Vagina (tissue), 2 donors: ENCODE measurements at regions not wholly inside any gene's neighbourhood (a gene's known extent, or its start where the extent isn't known, plus 50 kb on each side); places are given as distances from the start of the nearest gene placed in this dataset.

Experiments used
- DNase-seq, 2 donors: peaks; one replicate each; pipeline ENCODE4 v3.0.0-alpha.2; 2017; ENCODE audit errors: extremely low spot score in 2 of 2
- H3K27ac ChIP-seq: fragments of 200-600 bp; sonication (generic); one replicate; pipeline ENCODE4 v1.5.1; 2019
- H3K27me3 ChIP-seq: fragments of 200-600 bp; sonication (generic); one replicate; pipeline ENCODE4 v1.5.1; 2019
- H3K36me3 ChIP-seq, 2 donors: fragments of 200-600 bp; sonication (generic); one replicate each; pipeline ENCODE4 v1.5.1; 2017 to 2019
- H3K4me1 ChIP-seq: fragments of 200-600 bp; sonication (generic); one replicate; pipeline ENCODE4 v1.5.1; 2019
- H3K4me3 ChIP-seq, 2 donors: fragments of 200-600 bp; sonication (generic); 1 replicate in 1 of 2; 2 replicates in 1 of 2; pipeline ENCODE4 v1.5.1; 2016 to 2019
- H3K9me3 ChIP-seq: fragments of 200-600 bp; sonication (generic); one replicate; pipeline ENCODE4 v1.5.1; 2019
- POLR2A ChIP-seq, 2 donors: fragments of 450-650 bp; IDR thresholded peaks; one replicate each; pipeline ENCODE4 v1.6.1; 2017; ENCODE audit warnings: antibody characterized with exemption in 2 of 2, mild to moderate bottlenecking in 2 of 2, moderate library complexity in 2 of 2
- POLR2AphosphoS5 ChIP-seq, 2 donors: sonication (generic); formaldehyde crosslinking; IDR thresholded peaks; one replicate each; pipeline ENCODE4 v1.9.0; 2017; ENCODE audit warnings: antibody characterized with exemption in 2 of 2, mild to moderate bottlenecking in 2 of 2, low read depth in 1 of 2; ENCODE audit not compliant: insufficient read depth in 1 of 2
- intact Hi-C: fragments of 100-400 bp; cut with DNase I; formaldehyde crosslinking; loops from one replicate; pipeline ENCODE4 v1.15.1; 2023
- TF ChIP-seq, protein P1 (sequence below), 3 experiments: fragments of 450-650 bp in 2 of 3; fragments of 200-600 bp in 1 of 3; sonication (generic) in 1 of 3; IDR thresholded peaks; one replicate each; pipeline ENCODE4 v1.5.1; 2017 to 2019; ENCODE audit warnings: antibody characterized with exemption in 3 of 3, mild to moderate bottlenecking in 2 of 3, moderate library complexity in 2 of 3

DNA sequence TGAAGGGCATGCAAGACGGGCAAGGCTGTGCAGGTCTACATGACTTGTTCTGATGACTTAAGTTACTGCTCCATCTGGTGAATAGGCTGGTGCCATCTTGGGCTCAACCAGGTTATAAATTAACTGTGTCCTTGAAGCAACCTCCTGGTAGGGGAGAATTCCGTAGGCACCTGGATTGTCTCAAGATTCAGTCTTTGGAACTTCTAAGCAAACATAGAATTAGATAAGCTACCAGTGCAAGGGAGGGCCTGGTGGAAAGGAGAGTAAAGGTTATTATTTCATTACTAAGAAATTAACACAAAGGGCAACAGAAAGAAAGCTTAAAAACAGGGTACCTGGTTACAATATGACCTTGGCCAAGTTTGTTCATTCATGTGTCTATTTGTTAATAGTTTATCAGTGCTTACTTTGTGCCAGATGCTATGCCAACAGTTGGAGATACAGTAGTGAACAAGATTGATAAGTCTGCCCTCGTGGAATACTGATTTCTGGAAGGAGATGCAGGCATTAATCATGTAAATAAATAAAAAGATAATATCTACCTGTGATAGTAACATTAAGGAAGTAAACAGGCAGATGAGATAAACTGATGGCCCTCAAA, 107.0 kb upstream of the PALS2 start:
- Histone ChIP-seq H3K36me3 (no peaks in the 10 kb centered on the region), H3K27me3 (no peaks in the 10 kb centered on the region), H3K9me3 (no peaks in the 10 kb centered on the region), H3K4me1 (no peaks in the 10 kb centered on the region), H3K27ac (no peak overlapping the region), H3K4me3 (no peak overlapping the region)
- no peak for DNase-seq
- intact Hi-C loops, result no loop called here
- TF ChIP-seq POLR2AphosphoS5 (IDR thresholded peaks at IDR 0.05; ENCODE audit: insufficient read depth in 1 of 2, low read depth in 1 of 2), result no peak
- TF ChIP-seq, protein P1, sequence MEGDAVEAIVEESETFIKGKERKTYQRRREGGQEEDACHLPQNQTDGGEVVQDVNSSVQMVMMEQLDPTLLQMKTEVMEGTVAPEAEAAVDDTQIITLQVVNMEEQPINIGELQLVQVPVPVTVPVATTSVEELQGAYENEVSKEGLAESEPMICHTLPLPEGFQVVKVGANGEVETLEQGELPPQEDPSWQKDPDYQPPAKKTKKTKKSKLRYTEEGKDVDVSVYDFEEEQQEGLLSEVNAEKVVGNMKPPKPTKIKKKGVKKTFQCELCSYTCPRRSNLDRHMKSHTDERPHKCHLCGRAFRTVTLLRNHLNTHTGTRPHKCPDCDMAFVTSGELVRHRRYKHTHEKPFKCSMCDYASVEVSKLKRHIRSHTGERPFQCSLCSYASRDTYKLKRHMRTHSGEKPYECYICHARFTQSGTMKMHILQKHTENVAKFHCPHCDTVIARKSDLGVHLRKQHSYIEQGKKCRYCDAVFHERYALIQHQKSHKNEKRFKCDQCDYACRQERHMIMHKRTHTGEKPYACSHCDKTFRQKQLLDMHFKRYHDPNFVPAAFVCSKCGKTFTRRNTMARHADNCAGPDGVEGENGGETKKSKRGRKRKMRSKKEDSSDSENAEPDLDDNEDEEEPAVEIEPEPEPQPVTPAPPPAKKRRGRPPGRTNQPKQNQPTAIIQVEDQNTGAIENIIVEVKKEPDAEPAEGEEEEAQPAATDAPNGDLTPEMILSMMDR (IDR thresholded peaks at IDR 0.05), result no peak
- no peak for TF ChIP-seq POLR2A (IDR thresholded peaks at IDR 0.05)

DNA sequence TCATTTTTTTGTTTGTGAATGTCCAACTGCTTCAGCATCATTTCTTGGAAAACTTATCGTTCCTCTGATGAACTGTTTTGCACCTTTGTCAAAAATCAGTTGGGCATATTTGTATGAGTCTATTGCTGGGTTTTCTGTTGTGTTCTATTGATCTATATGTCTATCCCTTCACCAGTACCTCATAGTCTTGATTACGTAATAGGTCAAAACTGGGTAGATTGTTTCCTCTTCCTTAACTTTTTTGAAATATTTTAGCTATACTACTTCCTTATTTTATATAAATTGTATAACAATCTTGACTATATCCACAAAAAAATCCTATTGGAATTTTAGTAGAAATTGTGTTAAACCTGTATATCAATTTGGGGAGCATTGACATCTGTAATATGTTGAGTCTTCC, 104.1 kb upstream of the PALS2 start:
- intact Hi-C loops, result no loop called here

DNA sequence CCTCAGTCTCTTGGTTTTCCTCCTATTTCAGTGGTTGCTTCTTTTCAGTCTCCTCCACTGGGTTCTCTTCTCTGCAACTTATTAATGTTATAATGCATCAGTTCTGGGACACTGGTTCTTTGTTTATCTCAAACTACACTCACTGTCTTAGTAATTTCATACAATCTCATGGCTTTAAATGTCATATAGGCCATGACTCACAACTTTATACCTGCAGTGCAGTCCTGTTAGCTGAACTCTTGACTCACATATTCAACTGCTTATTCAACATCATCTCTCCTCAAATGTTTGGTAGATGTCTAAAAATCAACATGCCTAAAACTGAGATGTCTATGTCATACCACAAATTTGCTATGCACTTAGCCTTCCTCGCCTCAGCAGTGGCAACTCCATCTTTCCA, 101.2 kb upstream of the PALS2 start:
- Histone ChIP-seq H3K9me3 (no peaks in the 10 kb centered on the region), H3K36me3 (no peaks in the 10 kb centered on the region), H3K27ac (no peak overlapping the region), H3K4me3 (no peak overlapping the region), H3K27me3 (no peaks in the 10 kb centered on the region), H3K4me1 (peaks cover under 1% of the 10 kb centered on the region)
- no peak for TF ChIP-seq POLR2A (IDR thresholded peaks at IDR 0.05)
- TF ChIP-seq POLR2AphosphoS5 (IDR thresholded peaks at IDR 0.05; ENCODE audit: insufficient read depth in 1 of 2, low read depth in 1 of 2), result no peak
- TF ChIP-seq, protein P1 (IDR thresholded peaks at IDR 0.05), result no peak
- intact Hi-C loops, result no loop called here
- DNase-seq, result no peak

More for the DNA sequence above, 104.1 kb upstream of the PALS2 start:
- Histone ChIP-seq H3K4me3 (no peak overlapping the region), H3K9me3 (no peaks in the 10 kb centered on the region), H3K36me3 (no peaks in the 10 kb centered on the region), H3K27ac (no peak overlapping the region), H3K4me1 (no peaks in the 10 kb centered on the region), H3K27me3 (no peaks in the 10 kb centered on the region)
- TF ChIP-seq POLR2AphosphoS5 (IDR thresholded peaks at IDR 0.05; ENCODE audit: insufficient read depth in 1 of 2, low read depth in 1 of 2) (no peak), POLR2A (IDR thresholded peaks at IDR 0.05) (no peak)
- TF ChIP-seq, protein P1 (IDR thresholded peaks at IDR 0.05), result no peak
- DNase-seq, result no peak

DNA sequence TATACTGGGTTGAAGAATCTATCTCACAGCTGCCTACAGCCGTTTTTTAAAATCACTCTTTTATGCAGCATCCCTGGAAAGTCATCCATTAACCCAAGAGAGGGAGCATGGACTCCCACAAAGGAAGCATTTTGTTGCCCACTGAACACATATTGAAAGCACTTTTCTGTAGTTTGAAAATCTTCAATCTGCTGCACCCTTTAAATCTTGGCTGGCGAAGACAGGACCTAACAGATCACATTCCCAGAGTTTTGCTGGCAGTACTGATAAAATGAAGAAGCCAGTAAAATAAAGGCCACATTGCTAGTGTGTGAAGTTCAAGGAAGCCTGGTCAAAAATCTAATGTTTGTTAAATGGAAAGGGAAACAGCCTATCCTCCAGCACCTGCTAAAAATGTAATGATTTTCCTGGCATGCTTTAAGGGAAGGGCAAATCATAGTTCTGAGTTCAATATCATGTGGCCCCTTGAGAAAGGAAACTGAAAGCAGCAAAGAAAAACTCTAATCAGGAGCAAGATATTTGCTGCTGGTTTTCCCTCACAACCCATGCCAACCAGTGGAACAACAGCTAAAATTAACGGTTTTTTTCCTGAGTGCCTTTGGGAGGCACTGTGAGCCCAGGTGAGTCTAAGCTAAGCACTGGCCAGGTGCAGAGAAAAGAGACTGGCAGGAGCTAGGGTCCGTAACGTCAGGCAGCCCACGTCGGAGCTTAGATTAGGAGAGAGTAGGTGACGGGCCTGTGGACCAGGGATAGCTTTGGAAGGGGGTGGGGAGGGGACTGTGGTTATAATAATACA, 97.9 kb upstream of the PALS2 start:
- Histone ChIP-seq H3K4me3 (no peak overlapping the region), H3K27me3 (no peaks in the 10 kb centered on the region), H3K27ac (no peak overlapping the region), H3K4me1 (peaks cover 6% of the 10 kb centered on the region), H3K9me3 (no peaks in the 10 kb centered on the region), H3K36me3 (no peaks in the 10 kb centered on the region)
- intact Hi-C loops, result no loop called here
- no peak for DNase-seq
- TF ChIP-seq, protein P1 (IDR thresholded peaks at IDR 0.05), result no peak
- TF ChIP-seq POLR2AphosphoS5 (IDR thresholded peaks at IDR 0.05; ENCODE audit: insufficient read depth in 1 of 2, low read depth in 1 of 2) (no peak), POLR2A (IDR thresholded peaks at IDR 0.05) (no peak)

DNA sequence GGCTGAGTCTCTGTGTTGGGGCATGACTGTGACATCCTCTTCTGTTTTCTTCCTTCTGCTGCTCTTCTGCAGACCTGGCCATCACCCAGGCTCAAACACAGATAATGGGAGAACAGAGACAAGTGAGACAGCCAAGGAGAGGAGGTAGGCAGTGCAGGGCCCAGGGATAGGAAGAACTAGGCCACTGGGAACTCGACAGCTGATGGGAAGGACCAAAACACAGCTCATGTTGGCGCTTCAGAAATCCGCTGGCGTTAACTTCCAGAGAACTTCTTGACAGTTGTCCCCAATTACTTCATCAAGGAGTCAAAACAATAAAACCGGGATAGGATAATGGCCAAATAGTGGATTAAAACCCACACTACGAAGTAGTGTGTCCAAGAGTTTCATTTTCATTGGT, 97.0 kb upstream of the PALS2 start:
- H3K9me3 ChIP-seq, result no peaks in the 10 kb centered on the region
- no peaks in the 10 kb centered on the region for H3K36me3 ChIP-seq
- intact Hi-C loops, result no loop called here
- H3K27ac ChIP-seq, result no peak overlapping the region
- no peaks in the 10 kb centered on the region for H3K27me3 ChIP-seq
- peaks cover 6% of the 10 kb centered on the region for H3K4me1 ChIP-seq
- no peak for DNase-seq
- H3K4me3 ChIP-seq, result no peak overlapping the region
- no peak for TF ChIP-seq POLR2AphosphoS5 (IDR thresholded peaks at IDR 0.05; ENCODE audit: insufficient read depth in 1 of 2, low read depth in 1 of 2)
- TF ChIP-seq POLR2A (IDR thresholded peaks at IDR 0.05), result no peak
- TF ChIP-seq, protein P1 (IDR thresholded peaks at IDR 0.05), result no peak
